ENCODE measurements at regions not wholly inside any gene's neighbourhood (a gene's known extent, or its start where the extent isn't known, plus 50 kb on each side); places are given as distances from the start of the nearest gene placed in this dataset.

GRCh38 chr3:43199645-43200306, 86.6 kb upstream of the SNRK start:
- no peak for DNase-seq (ENCODE audit: low read depth in 2 of 2)
- no peak for TF ChIP-seq CTCF (IDR thresholded peaks at IDR 0.05; ENCODE audit: low read depth, low read length)
- H3K4me3 ChIP-seq (replicated peaks in 1 of 2; ENCODE audit: low read depth in 2 of 2, low read length in 2 of 2): no peak overlapping the region

GRCh38 chr3:43198791-43199644, 87.3 kb upstream of the SNRK start:
- no peak for TF ChIP-seq CTCF (IDR thresholded peaks at IDR 0.05; ENCODE audit: low read depth, low read length)
- H3K4me3 ChIP-seq (replicated peaks in 1 of 2; ENCODE audit: low read depth in 2 of 2, low read length in 2 of 2): no peak overlapping the region

GRCh38 chr3:43198301-43198700, 88.0 kb upstream of the SNRK start:
- TF ChIP-seq CTCF (IDR thresholded peaks at IDR 0.05; ENCODE audit: low read depth, low read length): no peak
- DNase-seq (ENCODE audit: low read depth in 2 of 2): no peak
- no peak overlapping the region for H3K4me3 ChIP-seq (replicated peaks in 1 of 2; ENCODE audit: low read depth in 2 of 2, low read length in 2 of 2)

More at GRCh38 chr3:43198791-43199644, 87.3 kb upstream of the SNRK start:
- peak in 1 of 2 donors; percentile 61 for DNase-seq (ENCODE audit: low read depth in 2 of 2)

- H3K4me3 ChIP-seq (replicated peaks in 1 of 2; ENCODE audit: low read depth in 2 of 2, low read length in 2 of 2): no peak overlapping the region
- no peak for DNase-seq (ENCODE audit: low read depth in 2 of 2)
- no peak for TF ChIP-seq CTCF (IDR thresholded peaks at IDR 0.05; ENCODE audit: low read depth, low read length)
These were observed 89.2 kb upstream of the SNRK start for GRCh38 chr3:43197181-43197580.

GRCh38 chr3:43196721-43197120, 89.6 kb upstream of the SNRK start:
- no peak overlapping the region for H3K4me3 ChIP-seq (replicated peaks in 1 of 2; ENCODE audit: low read depth in 2 of 2, low read length in 2 of 2)
- TF ChIP-seq CTCF (IDR thresholded peaks at IDR 0.05; ENCODE audit: low read depth, low read length): no peak
- DNase-seq (ENCODE audit: low read depth in 2 of 2): no peak

- TF ChIP-seq CTCF (IDR thresholded peaks at IDR 0.05; ENCODE audit: low read depth, low read length): no peak
These were observed 89.2 kb upstream of the POMGNT2 start for GRCh38 chr3:43195115-43195498.

More at GRCh38 chr3:43195115-43195498, 89.2 kb upstream of the POMGNT2 start:
- no peak overlapping the region for H3K4me3 ChIP-seq (replicated peaks in 1 of 2; ENCODE audit: low read depth in 2 of 2, low read length in 2 of 2)
- no peak for DNase-seq (ENCODE audit: low read depth in 2 of 2)
